ENCODE measurements at regions not wholly inside any gene's neighbourhood (a gene's known extent, or its start where the extent isn't known, plus 50 kb on each side); places are given as distances from the start of the nearest gene placed in this dataset.
"Not testable (repeated sequence)": the region's sequence is repeated elsewhere in the genome, so short reads cannot be mapped to it uniquely, and the experiment has no call there.

GRCh38 chr17:63024716-63025115 lies 58.7 kb downstream of the TANC2 start:
- no peak for DNase-seq
- no peaks in the 10 kb centered on the region for H3K9me3 Mint-ChIP-seq (ENCODE audit: low read depth, unreplicated experiment)
- no peaks in the 10 kb centered on the region for H3K27me3 Mint-ChIP-seq (ENCODE audit: unreplicated experiment)
- no TSS peak for BruUV-seq (replicated peaks)
- H3K36me3 Mint-ChIP-seq (ENCODE audit: insufficient read depth, unreplicated experiment) = no peaks in the 10 kb centered on the region
- intact Hi-C loops (cut with micrococcal nuclease; ENCODE audit: unreplicated experiment) = no loop called here
- H3K4me1 Mint-ChIP-seq (ENCODE audit: low read depth, unreplicated experiment) = peaks cover 5% of the 10 kb centered on the region
- H3K4me3 Mint-ChIP-seq (ENCODE audit: low read depth, unreplicated experiment) = no peak overlapping the region
- H3K27ac Mint-ChIP-seq (ENCODE audit: unreplicated experiment) = no peak overlapping the region
- TF ChIP-seq, protein P1, sequence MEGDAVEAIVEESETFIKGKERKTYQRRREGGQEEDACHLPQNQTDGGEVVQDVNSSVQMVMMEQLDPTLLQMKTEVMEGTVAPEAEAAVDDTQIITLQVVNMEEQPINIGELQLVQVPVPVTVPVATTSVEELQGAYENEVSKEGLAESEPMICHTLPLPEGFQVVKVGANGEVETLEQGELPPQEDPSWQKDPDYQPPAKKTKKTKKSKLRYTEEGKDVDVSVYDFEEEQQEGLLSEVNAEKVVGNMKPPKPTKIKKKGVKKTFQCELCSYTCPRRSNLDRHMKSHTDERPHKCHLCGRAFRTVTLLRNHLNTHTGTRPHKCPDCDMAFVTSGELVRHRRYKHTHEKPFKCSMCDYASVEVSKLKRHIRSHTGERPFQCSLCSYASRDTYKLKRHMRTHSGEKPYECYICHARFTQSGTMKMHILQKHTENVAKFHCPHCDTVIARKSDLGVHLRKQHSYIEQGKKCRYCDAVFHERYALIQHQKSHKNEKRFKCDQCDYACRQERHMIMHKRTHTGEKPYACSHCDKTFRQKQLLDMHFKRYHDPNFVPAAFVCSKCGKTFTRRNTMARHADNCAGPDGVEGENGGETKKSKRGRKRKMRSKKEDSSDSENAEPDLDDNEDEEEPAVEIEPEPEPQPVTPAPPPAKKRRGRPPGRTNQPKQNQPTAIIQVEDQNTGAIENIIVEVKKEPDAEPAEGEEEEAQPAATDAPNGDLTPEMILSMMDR (IDR thresholded peaks at IDR 0.05; ENCODE audit: unreplicated experiment) = no peak
- CTCF ChIA-PET = no interaction called here

GRCh38 chr17:63025637-63026036 lies 59.6 kb downstream of the TANC2 start:
- BruUV-seq (replicated peaks); DNase-seq; CTCF ChIA-PET; H3K27me3 Mint-ChIP-seq (ENCODE audit: unreplicated experiment); H3K9me3 Mint-ChIP-seq (ENCODE audit: low read depth, unreplicated experiment); H3K4me1 Mint-ChIP-seq (ENCODE audit: low read depth, unreplicated experiment); H3K36me3 Mint-ChIP-seq (ENCODE audit: insufficient read depth, unreplicated experiment); H3K27ac Mint-ChIP-seq (ENCODE audit: unreplicated experiment); H3K4me3 Mint-ChIP-seq (ENCODE audit: low read depth, unreplicated experiment); intact Hi-C loops (cut with micrococcal nuclease; ENCODE audit: unreplicated experiment): not testable (repeated sequence)

DNA sequence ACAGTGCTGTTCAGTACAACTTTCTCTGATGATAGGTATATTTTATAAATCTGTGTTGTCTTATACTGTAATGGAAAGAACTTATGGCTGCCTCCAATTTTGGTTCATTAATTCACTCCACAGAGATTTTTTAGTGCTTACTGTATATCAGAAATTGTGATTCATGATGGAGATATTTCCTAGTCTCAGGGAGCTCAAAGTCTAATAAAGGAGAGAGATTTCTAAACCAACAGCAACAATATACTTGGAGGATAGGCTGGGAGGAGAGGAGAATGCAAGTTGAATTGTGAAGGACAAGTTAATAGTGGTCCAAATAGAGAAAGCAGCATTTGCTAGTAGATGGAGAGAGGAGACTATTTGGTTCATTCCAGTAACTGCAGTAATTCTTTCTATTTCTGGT lies 63.5 kb downstream of the TANC2 start:
- CTCF ChIA-PET = no interaction called here
- H3K27ac Mint-ChIP-seq (ENCODE audit: unreplicated experiment) = no peak overlapping the region
- no peaks in the 10 kb centered on the region for H3K27me3 Mint-ChIP-seq (ENCODE audit: unreplicated experiment)
- H3K4me3 Mint-ChIP-seq (ENCODE audit: low read depth, unreplicated experiment) = no peak overlapping the region
- H3K36me3 Mint-ChIP-seq (ENCODE audit: insufficient read depth, unreplicated experiment) = no peaks in the 10 kb centered on the region
- peaks cover 2% of the 10 kb centered on the region for H3K9me3 Mint-ChIP-seq (ENCODE audit: low read depth, unreplicated experiment)
- TF ChIP-seq, protein P1 (IDR thresholded peaks at IDR 0.05; ENCODE audit: unreplicated experiment) = no peak
- DNase-seq = no peak
- intact Hi-C loops (cut with micrococcal nuclease; ENCODE audit: unreplicated experiment) = no loop called here
- peaks cover 8% of the 10 kb centered on the region for H3K4me1 Mint-ChIP-seq (ENCODE audit: low read depth, unreplicated experiment)
- no TSS peak for BruUV-seq (replicated peaks)

- no peaks in the 10 kb centered on the region for H3K27me3 Mint-ChIP-seq (ENCODE audit: unreplicated experiment)
- intact Hi-C loops (cut with micrococcal nuclease; ENCODE audit: unreplicated experiment) = no loop called here
- no peaks in the 10 kb centered on the region for H3K36me3 Mint-ChIP-seq (ENCODE audit: insufficient read depth, unreplicated experiment)
- H3K4me3 Mint-ChIP-seq (ENCODE audit: low read depth, unreplicated experiment) = no peak overlapping the region
- peaks cover 2% of the 10 kb centered on the region for H3K9me3 Mint-ChIP-seq (ENCODE audit: low read depth, unreplicated experiment)
- no peak overlapping the region for H3K27ac Mint-ChIP-seq (ENCODE audit: unreplicated experiment)
- no peak for DNase-seq
- BruUV-seq (replicated peaks) = no TSS peak
- TF ChIP-seq, protein P1 (IDR thresholded peaks at IDR 0.05; ENCODE audit: unreplicated experiment) = no peak
- peaks cover 19% of the 10 kb centered on the region for H3K4me1 Mint-ChIP-seq (ENCODE audit: low read depth, unreplicated experiment)
- CTCF ChIA-PET = no interaction called here
These were observed 66.1 kb downstream of the TANC2 start for GRCh38 chr17:63032142-63032541.

- Mint-ChIP-seq H3K4me3 (ENCODE audit: low read depth, unreplicated experiment) (no peak overlapping the region), H3K36me3 (ENCODE audit: insufficient read depth, unreplicated experiment) (no peaks in the 10 kb centered on the region), H3K9me3 (ENCODE audit: low read depth, unreplicated experiment) (peaks cover 2% of the 10 kb centered on the region), H3K27ac (ENCODE audit: unreplicated experiment) (no peak overlapping the region), H3K27me3 (ENCODE audit: unreplicated experiment) (no peaks in the 10 kb centered on the region), H3K4me1 (ENCODE audit: low read depth, unreplicated experiment) (peaks cover 19% of the 10 kb centered on the region)
- DNase-seq = no peak
- intact Hi-C loops (cut with micrococcal nuclease; ENCODE audit: unreplicated experiment) = no loop called here
- TF ChIP-seq, protein P1 (IDR thresholded peaks at IDR 0.05; ENCODE audit: unreplicated experiment) = no peak
- CTCF ChIA-PET = interaction anchor here (1.2 kb wide), 1 partner anchor 31 kb away, joined by 3 read pairs; no protein-coding TSS in a partner anchor
- no TSS peak for BruUV-seq (replicated peaks)
These were observed 67.1 kb downstream of the TANC2 start for GRCh38 chr17:63033142-63033541.
